Psoas muscle (tissue), 7 donors: ENCODE measurements at regions not wholly inside any gene's neighbourhood (a gene's known extent, or its start where the extent isn't known, plus 50 kb on each side); places are given as distances from the start of the nearest gene placed in this dataset.

Experiments used
- ATAC-seq, 4 donors: fragments of 200-7000 bp; cut with Tn5 transposase; one replicate each; pipeline ENCODE4 v1.9.1; 2020; ENCODE audit warnings: moderate library complexity in 3 of 4, mild to moderate bottlenecking in 2 of 4
- DNase-seq, 2 donors: peaks; one replicate each; pipeline ENCODE4 v3.0.0-alpha.2; 2020
- H3K27ac ChIP-seq: fragments of 200-600 bp; one replicate; pipeline ENCODE4 v1.8.0; 2022
- H3K27me3 ChIP-seq, 3 donors: fragments of 200-600 bp in 1 of 3; one replicate each; pipeline versions ENCODE4 v1.6.1 to v1.8.0; 2013 to 2022; ENCODE audit warnings: low read length in 2 of 3, mild to moderate bottlenecking in 2 of 3, moderate library complexity in 1 of 3; ENCODE audit not compliant: insufficient read depth in 3 of 3
- H3K36me3 ChIP-seq, 2 donors: fragments of 200-600 bp in 1 of 2; one replicate each; pipeline versions ENCODE4 v1.6.1 to v1.8.0; 2013 to 2022; ENCODE audit warnings: low read depth in 1 of 2, mild to moderate bottlenecking in 1 of 2, moderate library complexity in 1 of 2; ENCODE audit not compliant: insufficient read depth in 1 of 2
- H3K4me1 ChIP-seq: fragments of 200-600 bp; one replicate; pipeline ENCODE4 v1.8.0; 2022
- H3K4me3 ChIP-seq: fragments of 200-600 bp; one replicate; pipeline ENCODE4 v1.8.0; 2022; ENCODE audit warnings: mild to moderate bottlenecking
- H3K9me3 ChIP-seq: fragments of 200-600 bp; one replicate; pipeline ENCODE4 v1.8.0; 2022
- CTCF ChIP-seq: fragments of 200-600 bp; IDR thresholded peaks from one replicate; pipeline ENCODE4 v1.8.0; 2022; ENCODE audit warnings: antibody characterized with exemption
- WGBS, 3 donors: extraction: QIAGEN DNeasy Blood & Tissue Kit; methylation state at CpG; one replicate each; pipeline versions ENCODE4 v1.1.6 to v1.1.7; 2013; 5-methylcytosine and 5-hydroxymethylcytosine counted together
- intact Hi-C, 2 donors: fragments of 100-400 bp; cut with DNase I; formaldehyde crosslinking; loops; one replicate each; pipeline versions ENCODE4 v1.11.0 to v1.14.2; 2022
- donor health status: healthy with polysubstance abuse.
- donor health status: DM: no; HTN: no; CAD: no; lungs with moderate emphysema.
- donor health status: Bipolar disorder and iron deficiency.
- donor health status: healthy.
- donor health status: DM: yes; HTN: yes; CAD: no.
- donor health status: DM: no; HTN: no; CAD: no.
- donor health status: DM: yes; HTN: yes; CAD: no.

GRCh38 chr6:120129228-120129627 lies 779.7 kb upstream of the MAN1A1 start:
- WGBS, 3 donors: 71 to 80% (median 80%) methylated on average over 1 of the region's 1 CpG
- no peaks in the 10 kb centered on the region for H3K27me3 ChIP-seq
- no peak for TF ChIP-seq CTCF
- no peak for DNase-seq
- H3K4me1 ChIP-seq: no peaks in the 10 kb centered on the region
- H3K36me3 ChIP-seq: no peaks in the 10 kb centered on the region
- peaks cover 5% of the 10 kb centered on the region for H3K9me3 ChIP-seq
- H3K27ac ChIP-seq: no peak overlapping the region
- H3K4me3 ChIP-seq: no peak overlapping the region
- intact Hi-C loops: no loop called here
- ATAC-seq: no peak

GRCh38 chr6:120122401-120122800 lies 772.8 kb upstream of the MAN1A1 start:
- DNase-seq (no peak), ATAC-seq (no peak)
- Histone ChIP-seq H3K27me3 (no peaks in the 10 kb centered on the region), H3K27ac (no peak overlapping the region), H3K9me3 (no peaks in the 10 kb centered on the region), H3K36me3 (no peaks in the 10 kb centered on the region), H3K4me1 (no peaks in the 10 kb centered on the region), H3K4me3 (no peak overlapping the region)
- WGBS, 3 donors: 44 to 52% (median 52%) methylated on average over 2 of the region's 2 CpGs
- no peak for TF ChIP-seq CTCF
- intact Hi-C loops: no loop called here

GRCh38 chr6:120116343-120116742 lies 766.8 kb upstream of the MAN1A1 start:
- DNase-seq: no peak
- no peak for ATAC-seq
- TF ChIP-seq CTCF: no peak
- no peak overlapping the region for H3K4me3 ChIP-seq
- H3K4me1 ChIP-seq: no peaks in the 10 kb centered on the region
- H3K36me3 ChIP-seq: no peaks in the 10 kb centered on the region
- H3K9me3 ChIP-seq: peaks cover 7% of the 10 kb centered on the region
- no peaks in the 10 kb centered on the region for H3K27me3 ChIP-seq
- H3K27ac ChIP-seq: no peak overlapping the region
- intact Hi-C loops: no loop called here
- 52 to 64% (median 61%) methylated on average over 2 of the region's 2 CpGs for WGBS, 3 donors

GRCh38 chr6:120112980-120113379 lies 763.4 kb upstream of the MAN1A1 start:
- TF ChIP-seq CTCF: no peak
- H3K4me1 ChIP-seq: no peaks in the 10 kb centered on the region
- no peak overlapping the region for H3K4me3 ChIP-seq
- DNase-seq (no peak), ATAC-seq (no peak)
- intact Hi-C loops: no loop called here
- H3K36me3 ChIP-seq: no peaks in the 10 kb centered on the region
- no peaks in the 10 kb centered on the region for H3K27me3 ChIP-seq
- peaks cover 7% of the 10 kb centered on the region for H3K9me3 ChIP-seq
- no peak overlapping the region for H3K27ac ChIP-seq

- DNase-seq (no peak), ATAC-seq (no peak)
- no peak for TF ChIP-seq CTCF
- Histone ChIP-seq H3K36me3 (no peaks in the 10 kb centered on the region), H3K9me3 (peaks cover 7% of the 10 kb centered on the region), H3K4me3 (no peak overlapping the region), H3K4me1 (no peaks in the 10 kb centered on the region), H3K27ac (no peak overlapping the region), H3K27me3 (no peaks in the 10 kb centered on the region)
- intact Hi-C loops: no loop called here
- WGBS, 3 donors: 90 to 93% (median 91%) methylated on average over 4 of the region's 4 CpGs
Observed at GRCh38 chr6:120111001-120111400, 761.4 kb upstream of the MAN1A1 start.
